ENCODE measurements at regions not wholly inside any gene's neighbourhood (a gene's known extent, or its start where the extent isn't known, plus 50 kb on each side); places are given as distances from the start of the nearest gene placed in this dataset.

- TF ChIP-seq, protein P1, sequence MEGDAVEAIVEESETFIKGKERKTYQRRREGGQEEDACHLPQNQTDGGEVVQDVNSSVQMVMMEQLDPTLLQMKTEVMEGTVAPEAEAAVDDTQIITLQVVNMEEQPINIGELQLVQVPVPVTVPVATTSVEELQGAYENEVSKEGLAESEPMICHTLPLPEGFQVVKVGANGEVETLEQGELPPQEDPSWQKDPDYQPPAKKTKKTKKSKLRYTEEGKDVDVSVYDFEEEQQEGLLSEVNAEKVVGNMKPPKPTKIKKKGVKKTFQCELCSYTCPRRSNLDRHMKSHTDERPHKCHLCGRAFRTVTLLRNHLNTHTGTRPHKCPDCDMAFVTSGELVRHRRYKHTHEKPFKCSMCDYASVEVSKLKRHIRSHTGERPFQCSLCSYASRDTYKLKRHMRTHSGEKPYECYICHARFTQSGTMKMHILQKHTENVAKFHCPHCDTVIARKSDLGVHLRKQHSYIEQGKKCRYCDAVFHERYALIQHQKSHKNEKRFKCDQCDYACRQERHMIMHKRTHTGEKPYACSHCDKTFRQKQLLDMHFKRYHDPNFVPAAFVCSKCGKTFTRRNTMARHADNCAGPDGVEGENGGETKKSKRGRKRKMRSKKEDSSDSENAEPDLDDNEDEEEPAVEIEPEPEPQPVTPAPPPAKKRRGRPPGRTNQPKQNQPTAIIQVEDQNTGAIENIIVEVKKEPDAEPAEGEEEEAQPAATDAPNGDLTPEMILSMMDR (IDR thresholded peaks at IDR 0.05; ENCODE audit: unreplicated experiment in 3 of 3) = no peak
- no peaks in the 10 kb centered on the region for H3K36me3 Mint-ChIP-seq (ENCODE audit: low read depth)
- peaks cover 47% of the 10 kb centered on the region for H3K27me3 Mint-ChIP-seq (ENCODE audit: low read depth)
- H3K4me1 Mint-ChIP-seq = peaks cover 8% of the 10 kb centered on the region
- H3K4me3 Mint-ChIP-seq = peak overlapping the region in 1 of 3 experiments; percentile 10
- no peaks in the 10 kb centered on the region for H3K9me3 Mint-ChIP-seq
- peak overlapping the region in 1 of 3 experiments; percentile 31 for H3K27ac Mint-ChIP-seq
Measured at GRCh38 chr12:53807322-53807860, 55.6 kb upstream of the CISTR start.

DNA sequence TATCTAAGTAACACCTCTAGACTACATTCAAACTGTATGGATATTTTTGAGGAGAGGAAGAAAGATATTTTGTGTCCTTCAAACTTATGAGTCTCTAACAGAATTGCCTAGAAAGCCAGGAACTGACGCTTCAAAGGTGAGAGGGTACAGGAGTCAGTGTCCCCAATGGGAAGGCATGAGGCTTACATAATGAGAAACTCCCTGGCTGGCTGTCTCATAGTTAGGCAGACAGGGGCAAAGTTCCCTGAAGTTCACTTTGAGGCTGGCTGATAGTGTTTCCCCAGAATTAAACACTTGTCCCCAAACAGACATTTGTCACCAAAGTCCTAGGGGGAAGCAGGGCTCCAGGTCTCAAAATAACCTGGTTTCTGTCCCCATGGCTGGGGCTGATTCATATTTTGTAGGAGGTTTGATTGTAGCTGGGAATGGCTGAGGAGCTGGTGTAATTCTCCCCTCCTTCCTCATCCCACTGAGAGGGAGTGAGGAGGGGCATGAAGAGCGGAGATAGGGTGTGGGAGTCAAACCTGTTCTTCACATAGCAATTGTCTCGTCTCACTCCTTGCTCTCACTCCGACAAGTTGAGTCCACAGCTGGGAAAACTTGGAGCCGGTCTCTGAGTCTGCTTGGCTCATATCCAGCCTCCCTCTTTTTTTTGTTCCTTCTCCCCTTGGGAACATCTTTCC, 56.4 kb upstream of the CISTR start:
- peaks cover 12% of the 10 kb centered on the region for H3K4me1 Mint-ChIP-seq
- H3K27me3 Mint-ChIP-seq (ENCODE audit: low read depth) = peaks cover 39% of the 10 kb centered on the region
- peak overlapping the region in 1 of 3 experiments; percentile 31 for H3K27ac Mint-ChIP-seq
- TF ChIP-seq, protein P1 (IDR thresholded peaks at IDR 0.05; ENCODE audit: unreplicated experiment in 3 of 3) = no peak
- no peaks in the 10 kb centered on the region for H3K9me3 Mint-ChIP-seq
- H3K4me3 Mint-ChIP-seq = no peak overlapping the region
- no peaks in the 10 kb centered on the region for H3K36me3 Mint-ChIP-seq (ENCODE audit: low read depth)

DNA sequence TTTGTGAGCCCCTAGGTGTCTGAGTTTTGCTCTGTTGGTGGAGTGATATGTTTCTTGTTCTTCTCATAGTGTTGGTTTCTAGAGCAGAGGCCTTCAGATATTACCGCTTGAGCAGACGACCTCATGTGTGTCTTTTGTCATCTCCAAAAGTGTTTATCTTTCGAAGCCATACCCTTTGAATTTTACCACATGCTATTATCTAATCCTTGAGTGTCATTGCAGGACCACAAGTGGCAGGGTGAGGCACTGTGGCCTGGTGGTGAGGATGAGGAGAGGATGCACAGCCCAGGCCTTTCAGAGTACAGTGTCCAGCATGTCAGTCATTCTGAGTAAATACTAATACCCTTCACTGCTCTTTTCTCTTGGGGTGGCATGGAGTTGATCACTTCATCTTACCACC, 57.2 kb upstream of the CISTR start:
- Mint-ChIP-seq H3K4me1 (peaks cover 16% of the 10 kb centered on the region), H3K36me3 (ENCODE audit: low read depth) (no peaks in the 10 kb centered on the region), H3K4me3 (no peak overlapping the region), H3K27me3 (ENCODE audit: low read depth) (peaks cover 36% of the 10 kb centered on the region), H3K27ac (no peak overlapping the region), H3K9me3 (no peaks in the 10 kb centered on the region)
- TF ChIP-seq, protein P1 (IDR thresholded peaks at IDR 0.05; ENCODE audit: unreplicated experiment in 3 of 3) = no peak

GRCh38 chr12:53810950-53811349, 59.2 kb upstream of the CISTR start:
- TF ChIP-seq, protein P1 (IDR thresholded peaks at IDR 0.05; ENCODE audit: unreplicated experiment in 3 of 3) = no peak
- peaks cover 16% of the 10 kb centered on the region for H3K4me1 Mint-ChIP-seq
- no peak overlapping the region for H3K4me3 Mint-ChIP-seq
- no peak overlapping the region for H3K27ac Mint-ChIP-seq
- H3K9me3 Mint-ChIP-seq = no peaks in the 10 kb centered on the region
- peaks cover 27% of the 10 kb centered on the region for H3K27me3 Mint-ChIP-seq (ENCODE audit: low read depth)
- no peaks in the 10 kb centered on the region for H3K36me3 Mint-ChIP-seq (ENCODE audit: low read depth)

DNA sequence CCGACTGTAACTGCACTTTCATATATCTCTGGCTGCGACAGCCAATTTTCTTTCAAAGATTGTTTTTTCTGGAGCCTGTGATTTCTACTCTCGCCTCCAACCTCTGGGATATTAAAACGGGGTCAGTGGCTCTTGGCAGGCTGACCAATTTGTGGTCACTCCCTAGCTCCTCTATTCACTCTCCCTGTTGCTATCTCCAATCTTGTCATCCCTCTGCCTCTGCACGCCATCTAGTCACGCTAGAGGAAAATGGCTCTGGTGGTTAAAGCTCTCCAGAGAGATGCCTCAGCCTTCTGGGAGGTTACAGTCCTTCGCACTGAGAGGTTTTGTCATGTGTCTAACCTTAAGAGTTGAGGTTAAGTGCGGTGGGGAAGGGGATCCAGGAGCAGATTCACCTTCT, 59.8 kb upstream of the CISTR start:
- H3K27me3 Mint-ChIP-seq (ENCODE audit: low read depth) = peaks cover 27% of the 10 kb centered on the region
- TF ChIP-seq, protein P1 (IDR thresholded peaks at IDR 0.05; ENCODE audit: unreplicated experiment in 3 of 3) = no peak
- H3K4me3 Mint-ChIP-seq = no peak overlapping the region
- H3K9me3 Mint-ChIP-seq = no peaks in the 10 kb centered on the region
- no peak overlapping the region for H3K27ac Mint-ChIP-seq
- peaks cover 14% of the 10 kb centered on the region for H3K4me1 Mint-ChIP-seq
- no peaks in the 10 kb centered on the region for H3K36me3 Mint-ChIP-seq (ENCODE audit: low read depth)
